OCI-LY1 (cell line): ENCODE measurements at regions not wholly inside any gene's neighbourhood (a gene's known extent, or its start where the extent isn't known, plus 50 kb on each side); places are given as distances from the start of the nearest gene placed in this dataset.
A peak's percentile ranks its signal among the peaks of the same experiment; 100 is the strongest.

Source experiments
- H2AFZ ChIP-seq: fragments of 200-600 bp; sonication (generic), shearing (Covaris generic); 2 replicates; pipeline ENCODE4 v1.6.0; 2014; ENCODE audit warnings: antibody characterized with exemption, mild to moderate bottlenecking, low read length
- H3F3A ChIP-seq: fragments of 200-600 bp; sonication (generic), shearing (Covaris generic); 2 replicates; pipeline ENCODE4 v1.6.0; 2014; ENCODE audit warnings: mild to moderate bottlenecking, antibody characterized with exemption, low read length, moderate library complexity; ENCODE audit not compliant: insufficient read depth
- H3K27ac ChIP-seq: fragments of 200-600 bp; sonication (generic); 2 replicates; pipeline ENCODE4 v1.5.1; 2014; ENCODE audit warnings: low read length, mixed run types, mild to moderate bottlenecking, low read depth; ENCODE audit not compliant: poor library complexity, severe bottlenecking
- H3K27me3 ChIP-seq: fragments of 200-600 bp; sonication (generic); 2 replicates; pipeline ENCODE4 v1.6.0; 2014; ENCODE audit warnings: antibody characterized with exemption, mild to moderate bottlenecking, low read length, moderate library complexity; ENCODE audit not compliant: insufficient read depth
- H3K36me3 ChIP-seq: fragments of 200-600 bp; sonication (generic); 2 replicates; pipeline ENCODE4 v1.6.1; 2014; ENCODE audit warnings: mild to moderate bottlenecking, antibody characterized with exemption, low read length, moderate library complexity, mixed read lengths; ENCODE audit not compliant: insufficient read depth
- H3K4me1 ChIP-seq: fragments of 200-600 bp; sonication (generic); 2 replicates; pipeline ENCODE4 v1.5.1; 2014; ENCODE audit warnings: mild to moderate bottlenecking, low read length, moderate library complexity; ENCODE audit not compliant: insufficient read depth, severe bottlenecking
- H3K4me2 ChIP-seq: fragments of 200-600 bp; sonication (generic), shearing (Covaris generic); 2 replicates; pipeline ENCODE4 v1.6.1; 2014; ENCODE audit warnings: low read length
- H3K4me3 ChIP-seq: fragments of 200-600 bp; sonication (generic); 2 replicates; pipeline ENCODE4 v1.5.1; 2014; ENCODE audit warnings: low read length, low read depth, mild to moderate bottlenecking, mixed read lengths; ENCODE audit not compliant: poor library complexity, severe bottlenecking
- H3K79me2 ChIP-seq: fragments of 200-600 bp; shearing (Covaris generic); 2 replicates; pipeline ENCODE4 v1.6.1; 2016; ENCODE audit warnings: mixed run types, low read length, mixed read lengths; ENCODE audit not compliant: insufficient read depth
- H3K9ac ChIP-seq: fragments of 200-600 bp; sonication (generic), shearing (Covaris generic); 2 replicates; pipeline ENCODE4 v1.6.1; 2014; ENCODE audit warnings: mild to moderate bottlenecking, low read length, mixed read lengths
- H3K9me2 ChIP-seq: fragments of 200-600 bp; sonication (generic), shearing (Covaris generic); 2 replicates; pipeline ENCODE4 v1.6.1; 2014; ENCODE audit warnings: low read depth, mild to moderate bottlenecking, low read length, mixed read lengths
- H3K9me3 ChIP-seq: fragments of 200-600 bp; shearing (Covaris generic); 2 replicates; pipeline ENCODE4 v1.6.1; 2014; ENCODE audit warnings: low read length, mixed read lengths
- H4K20me1 ChIP-seq: fragments of 200-600 bp; sonication (generic), shearing (Covaris generic); 2 replicates; pipeline ENCODE4 v1.6.0; 2016; ENCODE audit warnings: mild to moderate bottlenecking, low read length; ENCODE audit not compliant: insufficient read depth
- EZH2 ChIP-seq: fragments of 200-600 bp; sonication (generic), shearing (Covaris generic); IDR thresholded peaks from 2 replicates; pipeline ENCODE4 v1.8.0; 2017; ENCODE audit warnings: borderline replicate concordance, mixed run types, mild to moderate bottlenecking, antibody characterized with exemption, low read length, moderate library complexity, mixed read lengths
- TF ChIP-seq, protein P1 (sequence below): fragments of 200-600 bp; sonication (generic), shearing (Covaris generic); IDR thresholded peaks from 2 replicates; pipeline ENCODE4 v1.5.1; 2017; ENCODE audit warnings: mild to moderate bottlenecking, antibody characterized with exemption, low read length, moderate library complexity, mixed read lengths

DNA sequence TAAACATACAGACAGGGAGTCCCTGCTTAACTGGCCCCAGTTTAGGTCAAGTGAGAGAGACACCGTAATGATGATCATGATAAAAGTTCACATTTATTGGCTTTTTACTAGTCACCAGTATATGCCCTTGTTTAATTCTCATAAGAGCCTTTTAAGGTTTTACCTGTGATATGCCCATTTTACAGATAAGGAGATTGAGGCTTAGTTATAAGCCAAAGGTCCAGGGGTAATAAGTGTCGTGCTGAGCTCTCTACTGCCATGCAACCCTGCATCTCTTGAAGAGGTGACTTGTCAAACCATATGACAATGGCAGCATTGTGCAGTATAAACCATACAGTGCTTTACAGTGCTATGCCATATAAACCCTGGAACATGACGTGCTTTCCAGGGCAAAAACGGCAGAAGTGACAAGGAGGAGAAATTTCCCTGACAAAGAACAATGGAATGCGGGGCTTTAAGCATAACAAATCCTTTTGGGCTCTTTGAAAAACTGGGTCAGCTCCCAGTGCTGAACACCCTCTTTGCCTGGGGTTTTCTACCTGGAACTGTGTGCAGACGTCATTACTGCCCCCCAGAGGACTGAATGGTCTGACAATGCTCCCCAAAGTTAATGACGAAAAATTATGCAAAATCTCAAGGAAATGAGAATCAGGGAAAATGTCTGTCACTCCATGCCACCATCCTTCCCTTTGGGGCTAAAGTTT is 59.7 kb upstream of the C14orf132 start:
- no peak overlapping the region for H3K9ac ChIP-seq
- TF ChIP-seq, protein P1, sequence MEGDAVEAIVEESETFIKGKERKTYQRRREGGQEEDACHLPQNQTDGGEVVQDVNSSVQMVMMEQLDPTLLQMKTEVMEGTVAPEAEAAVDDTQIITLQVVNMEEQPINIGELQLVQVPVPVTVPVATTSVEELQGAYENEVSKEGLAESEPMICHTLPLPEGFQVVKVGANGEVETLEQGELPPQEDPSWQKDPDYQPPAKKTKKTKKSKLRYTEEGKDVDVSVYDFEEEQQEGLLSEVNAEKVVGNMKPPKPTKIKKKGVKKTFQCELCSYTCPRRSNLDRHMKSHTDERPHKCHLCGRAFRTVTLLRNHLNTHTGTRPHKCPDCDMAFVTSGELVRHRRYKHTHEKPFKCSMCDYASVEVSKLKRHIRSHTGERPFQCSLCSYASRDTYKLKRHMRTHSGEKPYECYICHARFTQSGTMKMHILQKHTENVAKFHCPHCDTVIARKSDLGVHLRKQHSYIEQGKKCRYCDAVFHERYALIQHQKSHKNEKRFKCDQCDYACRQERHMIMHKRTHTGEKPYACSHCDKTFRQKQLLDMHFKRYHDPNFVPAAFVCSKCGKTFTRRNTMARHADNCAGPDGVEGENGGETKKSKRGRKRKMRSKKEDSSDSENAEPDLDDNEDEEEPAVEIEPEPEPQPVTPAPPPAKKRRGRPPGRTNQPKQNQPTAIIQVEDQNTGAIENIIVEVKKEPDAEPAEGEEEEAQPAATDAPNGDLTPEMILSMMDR: peak; percentile 42; the same call in 1 of the 2 replicates
- no peak for TF ChIP-seq EZH2
- no peak overlapping the region for H3K4me2 ChIP-seq
- no peak overlapping the region for H2AFZ ChIP-seq
- no peaks in the 10 kb centered on the region for H3K79me2 ChIP-seq
- H3F3A ChIP-seq: no peaks in the 10 kb centered on the region
- H3K36me3 ChIP-seq: no peaks in the 10 kb centered on the region
- no peaks in the 10 kb centered on the region for H3K9me2 ChIP-seq
- no peaks in the 10 kb centered on the region for H3K4me1 ChIP-seq
- H3K9me3 ChIP-seq: no peaks in the 10 kb centered on the region
- peaks cover 6% of the 10 kb centered on the region; the same call in 1 of the 2 replicates for H3K27me3 ChIP-seq
- no peak overlapping the region for H3K27ac ChIP-seq
- no peak overlapping the region for H3K4me3 ChIP-seq
- no peaks in the 10 kb centered on the region for H4K20me1 ChIP-seq

DNA sequence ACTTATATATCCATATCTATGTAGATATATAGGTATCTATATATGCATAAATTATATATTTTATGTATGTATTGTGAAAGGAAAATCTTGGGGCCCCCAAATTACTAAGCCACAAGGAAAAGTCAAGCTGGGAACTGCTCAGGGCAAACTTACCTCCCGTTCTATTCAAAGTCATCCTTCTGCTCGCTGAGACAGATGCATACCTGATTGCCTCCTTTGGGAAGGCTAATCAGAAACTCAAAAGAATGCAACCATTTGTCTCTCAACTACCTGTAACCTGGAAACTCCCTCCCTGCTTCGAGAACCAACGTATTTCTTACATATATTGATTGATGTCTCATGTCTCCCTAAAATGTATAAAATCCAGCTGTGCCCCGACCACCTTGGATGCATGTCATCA is 58.8 kb upstream of the C14orf132 start:
- Histone ChIP-seq H3K27ac (no peak overlapping the region), H3K9ac (no peak overlapping the region), H3K9me3 (no peaks in the 10 kb centered on the region), H3K4me2 (no peak overlapping the region), H2AFZ (no peak overlapping the region), H3F3A (no peaks in the 10 kb centered on the region), H3K4me1 (no peaks in the 10 kb centered on the region), H3K4me3 (no peak overlapping the region), H3K36me3 (no peaks in the 10 kb centered on the region), H4K20me1 (no peaks in the 10 kb centered on the region), H3K79me2 (no peaks in the 10 kb centered on the region), H3K27me3 (peaks cover 6% of the 10 kb centered on the region; the same call in 1 of the 2 replicates), H3K9me2 (no peaks in the 10 kb centered on the region)
- TF ChIP-seq, protein P1: no peak
- TF ChIP-seq EZH2: no peak

DNA sequence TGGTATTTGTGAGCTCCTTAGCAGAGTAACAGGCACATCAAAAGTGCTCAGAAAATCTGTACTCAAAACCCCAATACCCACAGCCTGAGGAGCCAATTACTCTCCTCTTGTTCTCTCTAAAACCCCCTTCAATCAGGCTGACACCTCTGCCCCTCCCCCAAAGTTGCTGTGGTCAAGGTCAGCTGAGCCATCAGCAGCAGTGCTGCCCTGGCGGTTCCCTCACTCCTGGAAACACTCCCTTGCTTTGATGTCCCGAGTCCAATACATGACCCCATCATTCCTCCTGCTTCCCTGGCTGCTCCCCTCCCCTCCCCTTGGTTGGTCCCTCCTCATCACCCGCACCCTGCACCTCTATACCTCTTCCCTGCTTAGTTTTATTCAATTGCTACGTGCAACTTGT is 57.2 kb upstream of the C14orf132 start:
- no peak overlapping the region for H3K4me3 ChIP-seq
- no peaks in the 10 kb centered on the region for H4K20me1 ChIP-seq
- no peak overlapping the region for H3K9ac ChIP-seq
- TF ChIP-seq EZH2: no peak
- TF ChIP-seq, protein P1: no peak
- no peaks in the 10 kb centered on the region for H3K36me3 ChIP-seq
- no peak overlapping the region for H3K27ac ChIP-seq
- no peaks in the 10 kb centered on the region for H3K9me3 ChIP-seq
- H3K79me2 ChIP-seq: no peaks in the 10 kb centered on the region
- no peak overlapping the region for H2AFZ ChIP-seq
- H3K4me1 ChIP-seq: no peaks in the 10 kb centered on the region
- H3K27me3 ChIP-seq: peaks cover 6% of the 10 kb centered on the region; the same call in 1 of the 2 replicates
- no peaks in the 10 kb centered on the region for H3K9me2 ChIP-seq
- no peaks in the 10 kb centered on the region for H3F3A ChIP-seq
- H3K4me2 ChIP-seq: no peak overlapping the region
